Heart right ventricle (tissue), 16 donors: ENCODE measurements at regions not wholly inside any gene's neighbourhood (a gene's known extent, or its start where the extent isn't known, plus 50 kb on each side); places are given as distances from the start of the nearest gene placed in this dataset.

Source experiments
- ATAC-seq, 8 donors: fragments of 200-7000 bp; cut with Tn5 transposase; one replicate each; pipeline ENCODE4 v1.9.1; 2020; ENCODE audit warnings: mild to moderate bottlenecking in 8 of 8, moderate library complexity in 8 of 8, moderate number of reproducible peaks in 1 of 8
- DNase-seq, 2 donors: peaks; one replicate each; pipeline ENCODE4 v3.0.0-alpha.2; 2020
- H3K27ac ChIP-seq, 10 donors: fragments of 200-600 bp; sonication (generic) in 2 of 10; one replicate each; pipeline versions ENCODE4 v1.5.0 to v1.8.0; 2020 to 2022; ENCODE audit warnings: mild to moderate bottlenecking in 3 of 10
- H3K27me3 ChIP-seq, 7 donors: fragments of 200-600 bp; one replicate each; pipeline ENCODE4 v1.8.0; 2021 to 2022; ENCODE audit warnings: mild to moderate bottlenecking in 2 of 7
- H3K36me3 ChIP-seq, 9 donors: fragments of 200-600 bp; sonication (generic) in 1 of 9; one replicate each; pipeline versions ENCODE4 v1.5.0 to v1.8.0; 2020 to 2022; ENCODE audit warnings: mild to moderate bottlenecking in 2 of 9
- H3K4me1 ChIP-seq, 9 donors: fragments of 200-600 bp; sonication (generic) in 1 of 9; one replicate each; pipeline versions ENCODE4 v1.5.0 to v1.8.0; 2020 to 2022; ENCODE audit warnings: mild to moderate bottlenecking in 4 of 9
- H3K4me3 ChIP-seq, 10 donors: fragments of 200-600 bp; sonication (generic) in 2 of 10; one replicate each; pipeline versions ENCODE4 v1.5.0 to v1.8.0; 2020 to 2022; ENCODE audit warnings: mild to moderate bottlenecking in 7 of 10, moderate library complexity in 2 of 10
- H3K9me3 ChIP-seq, 11 donors: fragments of 200-600 bp in 10 of 11; sonication (generic) in 2 of 11; one replicate each; pipeline versions ENCODE4 v1.5.0 to v1.8.0; 2013 to 2022; ENCODE audit warnings: mild to moderate bottlenecking in 2 of 11, control low read depth in 1 of 11, moderate library complexity in 1 of 11
- WGBS, 2 donors: extraction: QIAGEN DNeasy Blood & Tissue Kit; methylation state at CpG; one replicate each; pipeline ENCODE4 v1.1.7; 2013; ENCODE audit warnings: inconsistent platforms in 1 of 2; 5-methylcytosine and 5-hydroxymethylcytosine counted together
- intact Hi-C, 10 donors: fragments of 100-400 bp; cut with DNase I; formaldehyde crosslinking; loops; one replicate each; pipeline versions ENCODE4 v1.11.1 to v1.14.2; 2022
- TF ChIP-seq, protein P1 (sequence below), 9 donors: fragments of 200-600 bp; sonication (generic) in 2 of 9; IDR thresholded peaks; one replicate each; pipeline versions ENCODE4 v1.5.0 to v1.8.0; 2021 to 2022; ENCODE audit warnings: antibody characterized with exemption in 9 of 9, mild to moderate bottlenecking in 5 of 9, moderate library complexity in 1 of 9
- donor health status: Arrhythmogenic right ventricular cardiomyopathy.
- donor health status: ischemic (EF 13 %, LVEDD 7.1; RV severe dilation, severe dysfunction).
- donor health status: healthy with polysubstance abuse.
- donor health status: DM: no; HTN: yes; CAD: no.
- donor health status: DM: no; HTN: no; CAD: no.
- donor health status: ischemic (EF 25% LVEDD 6.9; RV normal size, moderate dysfunction).
- donor health status: ischemic (EF 25% LVEDD 5.7; RV mildly dilated, moderate dysfunction).
- donor health status: healthy.
- donor health status: DM: yes; HTN: yes; CAD: no.
- donor health status: Ischemic cardiomyopathy.
- donor health status: ischemic (EF 35%, LVEDD 5.7; RV mildly dilated, moderate dysfunction).
- donor health status: nonischemic (EF 11% LVEDD 7.7; RV severe dilation, severe dysfunction).
- donor health status: DM: yes; HTN: yes; CAD: no.
- donor health status: PGD.
- donor health status: ischemic (EF 29% LVEDD 5.4; RV normal size, mild dysfunction).
- donor health status: nonischemic (EF 23%, LVEDD 6.1; RV moderate dilation, normal function).

- 70 to 78% methylated on average over 2 of the region's 2 CpGs for WGBS, 2 donors
- TF ChIP-seq, protein P1, sequence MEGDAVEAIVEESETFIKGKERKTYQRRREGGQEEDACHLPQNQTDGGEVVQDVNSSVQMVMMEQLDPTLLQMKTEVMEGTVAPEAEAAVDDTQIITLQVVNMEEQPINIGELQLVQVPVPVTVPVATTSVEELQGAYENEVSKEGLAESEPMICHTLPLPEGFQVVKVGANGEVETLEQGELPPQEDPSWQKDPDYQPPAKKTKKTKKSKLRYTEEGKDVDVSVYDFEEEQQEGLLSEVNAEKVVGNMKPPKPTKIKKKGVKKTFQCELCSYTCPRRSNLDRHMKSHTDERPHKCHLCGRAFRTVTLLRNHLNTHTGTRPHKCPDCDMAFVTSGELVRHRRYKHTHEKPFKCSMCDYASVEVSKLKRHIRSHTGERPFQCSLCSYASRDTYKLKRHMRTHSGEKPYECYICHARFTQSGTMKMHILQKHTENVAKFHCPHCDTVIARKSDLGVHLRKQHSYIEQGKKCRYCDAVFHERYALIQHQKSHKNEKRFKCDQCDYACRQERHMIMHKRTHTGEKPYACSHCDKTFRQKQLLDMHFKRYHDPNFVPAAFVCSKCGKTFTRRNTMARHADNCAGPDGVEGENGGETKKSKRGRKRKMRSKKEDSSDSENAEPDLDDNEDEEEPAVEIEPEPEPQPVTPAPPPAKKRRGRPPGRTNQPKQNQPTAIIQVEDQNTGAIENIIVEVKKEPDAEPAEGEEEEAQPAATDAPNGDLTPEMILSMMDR (IDR thresholded peaks at IDR 0.05) = peak in 6 of 9 donors; percentile 17 to 43 (median 26)
- no peaks in the 10 kb centered on the region for H3K27me3 ChIP-seq
These were observed 804.5 kb downstream of the TDRD15 start for GRCh38 chr2:21928292-21928691.

GRCh38 chr2:21930226-21930625 lies 806.5 kb downstream of the TDRD15 start:
- Histone ChIP-seq H3K9me3 (peaks cover 0 to 19% (median 6%) of the 10 kb centered on the region in 11 donors), H3K27ac (no peak overlapping the region), H3K4me3 (no peak overlapping the region), H3K27me3 (no peaks in the 10 kb centered on the region), H3K4me1 (peaks cover 0 to 14% (median 3%) of the 10 kb centered on the region in 9 donors), H3K36me3 (no peaks in the 10 kb centered on the region)
- intact Hi-C loops = no loop called here
- TF ChIP-seq, protein P1 (IDR thresholded peaks at IDR 0.05) = no peak
- ATAC-seq = peak in 5 of 8 donors; percentile 44 to 58 (median 46)
- 47 to 64% methylated on average over 2 of the region's 2 CpGs for WGBS, 2 donors
- peak in 1 of 2 donors; percentile 10 for DNase-seq

More at GRCh38 chr2:21928292-21928691, 804.5 kb downstream of the TDRD15 start:
- Histone ChIP-seq H3K4me3 (no peak overlapping the region), H3K27ac (no peak overlapping the region), H3K36me3 (no peaks in the 10 kb centered on the region), H3K9me3 (peaks cover 0 to 37% (median 16%) of the 10 kb centered on the region in 11 donors), H3K4me1 (peaks cover 0 to 14% (median 3%) of the 10 kb centered on the region in 9 donors)
- intact Hi-C loops = no loop called here
- DNase-seq (no peak), ATAC-seq (no peak)

GRCh38 chr2:21939967-21940366 lies 816.2 kb downstream of the TDRD15 start:
- intact Hi-C loops = no loop called here
- no peaks in the 10 kb centered on the region for H3K4me1 ChIP-seq
- H3K27ac ChIP-seq = no peak overlapping the region
- DNase-seq (no peak), ATAC-seq (peak in 1 of 8 donors; percentile 71)
- no peak overlapping the region for H3K4me3 ChIP-seq
- peaks cover 0 to 3% (median 0%) of the 10 kb centered on the region in 7 donors for H3K27me3 ChIP-seq
- 59 to 77% methylated on average over 2 of the region's 2 CpGs for WGBS, 2 donors
- TF ChIP-seq, protein P1 (IDR thresholded peaks at IDR 0.05) = no peak
- peaks cover 0 to 2% (median 0%) of the 10 kb centered on the region in 11 donors for H3K9me3 ChIP-seq
- no peaks in the 10 kb centered on the region for H3K36me3 ChIP-seq

DNA sequence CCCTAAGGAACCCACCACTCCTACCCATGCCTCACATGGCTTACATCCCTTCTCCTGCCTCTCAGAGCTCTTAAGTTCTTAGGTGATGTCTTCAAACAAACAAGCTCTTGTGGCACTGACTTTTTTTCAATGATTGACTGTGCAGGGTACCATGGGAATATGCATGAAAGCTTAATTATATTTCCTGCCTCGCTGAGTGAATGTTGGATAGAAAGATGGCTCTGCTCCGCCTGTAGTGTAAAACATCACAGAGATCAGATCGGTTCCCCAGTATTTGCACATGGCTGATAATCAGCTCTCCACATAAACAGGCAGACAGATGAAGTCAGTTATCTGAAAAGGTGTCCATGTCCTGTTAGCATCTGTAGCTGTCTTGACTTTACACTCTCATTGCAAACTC lies 820.8 kb downstream of the TDRD15 start:
- DNase-seq (no peak), ATAC-seq (no peak)
- Histone ChIP-seq H3K27ac (no peak overlapping the region), H3K4me3 (no peak overlapping the region), H3K9me3 (no peaks in the 10 kb centered on the region), H3K36me3 (no peaks in the 10 kb centered on the region), H3K27me3 (peaks cover 0 to 3% (median 0%) of the 10 kb centered on the region in 7 donors), H3K4me1 (no peaks in the 10 kb centered on the region)
- intact Hi-C loops = no loop called here
- TF ChIP-seq, protein P1 (IDR thresholded peaks at IDR 0.05) = no peak
- 61 to 70% methylated on average over 3 of the region's 3 CpGs for WGBS, 2 donors
